LNCaP clone FGC (cell line): ENCODE measurements at regions not wholly inside any gene's neighbourhood (a gene's known extent, or its start where the extent isn't known, plus 50 kb on each side); places are given as distances from the start of the nearest gene placed in this dataset.

Experiments used
- DNase-seq: peaks from one replicate; pipeline ENCODE4 v3.0.0-alpha.2; 2011; ENCODE audit warnings: low read depth
- H3K4me3 ChIP-seq: 2 replicates; pipeline ENCODE4 v1.5.1; 2011; ENCODE audit warnings: mild to moderate bottlenecking, low read depth, low read length, control low read depth
- TF ChIP-seq, protein P1 (sequence below): IDR thresholded peaks from 2 replicates; pipeline ENCODE4 v1.5.1; 2012; ENCODE audit warnings: mild to moderate bottlenecking; ENCODE audit not compliant: control insufficient read depth, insufficient read depth; ENCODE audit errors: extremely low read depth

GRCh38 chr16:77551357-77551756, 116.5 kb upstream of the ADAMTS18 start:
- no peak overlapping the region for H3K4me3 ChIP-seq
- TF ChIP-seq, protein P1, sequence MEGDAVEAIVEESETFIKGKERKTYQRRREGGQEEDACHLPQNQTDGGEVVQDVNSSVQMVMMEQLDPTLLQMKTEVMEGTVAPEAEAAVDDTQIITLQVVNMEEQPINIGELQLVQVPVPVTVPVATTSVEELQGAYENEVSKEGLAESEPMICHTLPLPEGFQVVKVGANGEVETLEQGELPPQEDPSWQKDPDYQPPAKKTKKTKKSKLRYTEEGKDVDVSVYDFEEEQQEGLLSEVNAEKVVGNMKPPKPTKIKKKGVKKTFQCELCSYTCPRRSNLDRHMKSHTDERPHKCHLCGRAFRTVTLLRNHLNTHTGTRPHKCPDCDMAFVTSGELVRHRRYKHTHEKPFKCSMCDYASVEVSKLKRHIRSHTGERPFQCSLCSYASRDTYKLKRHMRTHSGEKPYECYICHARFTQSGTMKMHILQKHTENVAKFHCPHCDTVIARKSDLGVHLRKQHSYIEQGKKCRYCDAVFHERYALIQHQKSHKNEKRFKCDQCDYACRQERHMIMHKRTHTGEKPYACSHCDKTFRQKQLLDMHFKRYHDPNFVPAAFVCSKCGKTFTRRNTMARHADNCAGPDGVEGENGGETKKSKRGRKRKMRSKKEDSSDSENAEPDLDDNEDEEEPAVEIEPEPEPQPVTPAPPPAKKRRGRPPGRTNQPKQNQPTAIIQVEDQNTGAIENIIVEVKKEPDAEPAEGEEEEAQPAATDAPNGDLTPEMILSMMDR, result no peak
- no peak for DNase-seq

GRCh38 chr16:77553130-77553529, 118.3 kb upstream of the ADAMTS18 start:
- TF ChIP-seq, protein P1, result no peak
- H3K4me3 ChIP-seq, result no peak overlapping the region
- DNase-seq, result no peak

GRCh38 chr16:77555126-77555525, 120.3 kb upstream of the ADAMTS18 start:
- no peak overlapping the region for H3K4me3 ChIP-seq
- TF ChIP-seq, protein P1, result no peak

GRCh38 chr16:77555791-77556190, 121.0 kb upstream of the ADAMTS18 start:
- no peak for DNase-seq
- H3K4me3 ChIP-seq, result no peak overlapping the region
- TF ChIP-seq, protein P1, result no peak

More at GRCh38 chr16:77555126-77555525, 120.3 kb upstream of the ADAMTS18 start:
- DNase-seq, result no peak

DNA sequence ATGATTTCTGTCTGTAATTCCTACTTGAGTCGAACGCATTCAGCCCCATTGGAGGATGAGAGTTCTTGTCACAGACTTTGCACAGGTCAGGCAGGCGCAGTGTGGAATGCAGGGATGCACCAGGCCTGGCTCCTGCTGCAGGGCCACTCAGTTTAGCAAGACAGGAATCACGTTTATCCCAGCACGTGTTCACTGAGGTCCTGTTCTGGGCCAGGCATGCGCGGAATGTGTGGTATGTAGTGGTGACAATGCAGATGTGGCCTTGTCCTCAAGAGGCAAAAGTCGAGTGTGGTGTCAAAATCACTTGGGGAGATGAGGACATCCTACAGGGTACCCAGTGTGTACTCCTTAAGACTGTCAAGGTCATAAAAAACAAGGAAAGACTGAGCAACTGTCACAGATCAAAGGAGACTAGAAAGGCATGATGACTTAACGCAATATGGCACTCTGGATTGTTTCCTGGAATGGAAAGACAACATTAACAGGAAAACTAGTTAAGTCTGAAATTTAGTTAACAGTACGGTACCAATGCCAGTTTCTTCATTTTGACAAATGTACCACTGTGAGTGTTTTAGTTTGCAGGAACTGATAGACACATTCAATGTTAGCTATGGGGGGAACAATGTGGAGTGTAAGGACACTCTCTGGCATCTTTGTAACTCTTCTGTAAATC, 121.5 kb upstream of the ADAMTS18 start:
- TF ChIP-seq, protein P1, result no peak

DNA sequence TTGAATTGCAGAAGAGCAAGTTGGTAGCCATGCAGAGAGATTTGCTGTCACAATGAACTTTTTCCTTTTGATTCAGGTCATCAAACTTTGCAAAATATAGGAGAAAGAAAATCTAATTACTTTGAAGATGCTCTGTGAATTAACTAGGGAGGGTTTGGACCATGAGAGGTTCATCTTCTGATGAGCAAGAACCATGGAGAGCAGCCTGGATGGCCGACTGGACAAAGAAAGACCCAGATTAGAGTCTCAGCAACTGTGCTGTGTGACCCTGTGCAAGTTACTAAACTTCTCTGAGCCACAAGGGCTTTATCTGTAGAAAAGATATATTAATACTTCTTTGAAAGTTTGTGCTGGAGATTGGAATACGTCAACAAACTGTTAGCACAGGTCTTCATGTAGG, 122.6 kb upstream of the ADAMTS18 start:
- no peak for DNase-seq
- TF ChIP-seq, protein P1, result no peak
- H3K4me3 ChIP-seq, result no peak overlapping the region

More for the DNA sequence above, 121.5 kb upstream of the ADAMTS18 start:
- no peak overlapping the region for H3K4me3 ChIP-seq
- no peak for DNase-seq

DNA sequence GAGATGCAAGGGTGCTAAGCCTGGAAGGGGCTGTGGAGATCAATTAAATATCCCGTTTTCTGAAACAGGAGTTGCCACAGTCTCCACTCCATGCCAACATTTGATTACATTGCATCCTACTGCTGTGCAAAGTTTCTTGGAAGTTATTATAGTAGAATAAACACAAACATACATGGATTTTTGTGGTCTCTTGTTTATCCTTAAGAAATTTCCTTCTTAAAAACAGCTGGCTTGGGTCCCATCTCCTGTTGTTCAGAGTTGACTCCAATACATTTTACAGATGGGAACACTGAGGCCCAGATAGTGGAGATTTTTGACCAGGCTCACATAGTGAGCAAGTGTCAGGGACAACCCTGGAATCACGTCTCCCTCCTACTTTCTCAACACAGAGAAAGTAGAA, 124.0 kb upstream of the ADAMTS18 start:
- no peak for DNase-seq
- TF ChIP-seq, protein P1, result no peak

More for the DNA sequence above, 124.0 kb upstream of the ADAMTS18 start:
- no peak overlapping the region for H3K4me3 ChIP-seq
